IMR-90 (cell line): ENCODE measurements at regions not wholly inside any gene's neighbourhood (a gene's known extent, or its start where the extent isn't known, plus 50 kb on each side); places are given as distances from the start of the nearest gene placed in this dataset.

Experiments
- ATAC-seq: fragments of 200-7000 bp; cut with Tn5 transposase; 2 replicates; pipeline ENCODE4 v1.9.1; 2020; ENCODE audit warnings: low read depth, mild to moderate bottlenecking, moderate library complexity
- BruUV-seq: library from RNA; stranded (reverse); fragments of 400-500 nt; replicated peaks from 2 replicates; lab custom pipeline; 2021; lab: Mats Ljungman, UMichigan
- CTCF ChIA-PET: fragments of 300-600 bp; formaldehyde crosslinking; extraction: SDS; loops from one replicate; lab custom pipeline; 2021; ENCODE audit warnings: antibody characterized with exemption; lab: Yijun Ruan, JAX
- POLR2A ChIA-PET: fragments of 300-600 bp; sonication (Branson Sonifier 250); formaldehyde crosslinking; loops from one replicate; lab custom pipeline; 2022; ENCODE audit warnings: antibody characterized with exemption; ENCODE audit not compliant: unreplicated experiment; lab: Charles Lee
- DNase-seq: peaks from one replicate; pipeline ENCODE4 v3.0.0; 2013
- H2AFZ ChIP-seq: replicated peaks from 2 replicates; pipeline ENCODE3; 2013; ENCODE audit warnings: low read length, mild to moderate bottlenecking; ENCODE audit not compliant: poor library complexity
- H2AK5ac ChIP-seq: 2 replicates; pipeline ENCODE4 v1.6.1; 2013; ENCODE audit warnings: low read depth, low read length, inconsistent platforms
- H2AK9ac ChIP-seq: replicated peaks from 2 replicates; pipeline ENCODE3; 2013; ENCODE audit warnings: mild to moderate bottlenecking, low read depth, low read length, moderate library complexity; ENCODE audit not compliant: poor library complexity
- H2BK120ac ChIP-seq: 2 replicates; pipeline ENCODE4 v1.6.1; 2013; ENCODE audit warnings: low read depth, low read length, inconsistent platforms
- H2BK15ac ChIP-seq: 3 replicates; pipeline ENCODE4 v1.6.1; 2013; ENCODE audit warnings: low read depth, low read length, inconsistent platforms
- H2BK20ac ChIP-seq: 2 replicates; pipeline ENCODE4 v1.6.1; 2013; ENCODE audit warnings: low read depth, mild to moderate bottlenecking, inconsistent platforms, low read length, moderate library complexity
- H2BK5ac ChIP-seq: 2 replicates; pipeline ENCODE4 v1.6.1; 2013; ENCODE audit warnings: mild to moderate bottlenecking, low read depth, low read length, inconsistent platforms; ENCODE audit not compliant: poor library complexity, severe bottlenecking
- H3K14ac ChIP-seq: replicated peaks from 2 replicates; pipeline ENCODE4 v1.6.1; 2013; ENCODE audit warnings: low read depth, low read length, inconsistent platforms
- H3K18ac ChIP-seq: 2 replicates; pipeline ENCODE4 v1.6.1; 2013; ENCODE audit warnings: low read depth, low read length, control low read depth
- H3K23ac ChIP-seq: 2 replicates; pipeline ENCODE4 v1.6.1; 2013; ENCODE audit warnings: low read depth, low read length, inconsistent platforms
- H3K27ac ChIP-seq: 2 replicates; pipeline ENCODE4 v1.5.1; 2013; ENCODE audit warnings: mild to moderate bottlenecking, control low read depth, low read length; ENCODE audit not compliant: insufficient read depth
- H3K27me3 ChIP-seq: 2 replicates; pipeline ENCODE4 v1.6.1; 2013; ENCODE audit warnings: low read length; ENCODE audit not compliant: control insufficient read depth, insufficient read depth
- H3K36me3 ChIP-seq: 2 replicates; pipeline ENCODE4 v1.6.1; 2013; ENCODE audit warnings: low read length, mixed read lengths; ENCODE audit not compliant: control insufficient read depth, insufficient read depth
- H3K4ac ChIP-seq: 2 replicates; pipeline ENCODE4 v1.6.1; 2013; ENCODE audit warnings: low read depth, low read length, inconsistent platforms
- H3K4me1 ChIP-seq: 2 replicates; pipeline ENCODE4 v1.6.1; 2013; ENCODE audit warnings: low read length, mixed read lengths; ENCODE audit not compliant: control insufficient read depth, insufficient read depth
- H3K4me2 ChIP-seq: 2 replicates; pipeline ENCODE4 v1.6.1; 2013; ENCODE audit warnings: low read depth, mild to moderate bottlenecking, control low read depth, low read length, moderate library complexity
- H3K4me3 ChIP-seq: 2 replicates; pipeline ENCODE4 v1.5.1; 2013; ENCODE audit warnings: low read depth, mild to moderate bottlenecking, control low read depth, low read length, moderate library complexity; ENCODE audit not compliant: insufficient read depth
- H3K56ac ChIP-seq: 2 replicates; pipeline ENCODE4 v1.6.1; 2013; ENCODE audit warnings: low read length, inconsistent platforms; ENCODE audit not compliant: insufficient read depth; ENCODE audit errors: extremely low read depth
- H3K79me1 ChIP-seq, 2 experiments: 2 replicates each; pipeline ENCODE4 v1.6.1; 2013; ENCODE audit warnings: low read length in 2 of 2, inconsistent platforms in 1 of 2, low read depth in 1 of 2
- H3K9ac ChIP-seq: 2 replicates; pipeline ENCODE4 v1.6.1; 2013; ENCODE audit warnings: low read depth, low read length, control low read depth
- H3K9me1 ChIP-seq: 2 replicates; pipeline ENCODE4 v1.6.1; 2013; ENCODE audit warnings: low read length, inconsistent platforms; ENCODE audit not compliant: insufficient read depth
- H3K9me3 ChIP-seq: 2 replicates; pipeline ENCODE4 v1.6.1; 2013; ENCODE audit warnings: low read length; ENCODE audit not compliant: control insufficient read depth, insufficient read depth
- H4K20me1 ChIP-seq: 2 replicates; pipeline ENCODE4 v1.6.1; 2013; ENCODE audit warnings: low read length, inconsistent platforms; ENCODE audit not compliant: insufficient read depth
- H4K5ac ChIP-seq: 2 replicates; pipeline ENCODE4 v1.6.1; 2013; ENCODE audit warnings: mild to moderate bottlenecking, low read depth, low read length, control low read depth
- H4K8ac ChIP-seq, 2 experiments: 2 replicates each; pipeline ENCODE4 v1.6.1; 2013; ENCODE audit warnings: low read depth in 2 of 2, low read length in 2 of 2, control low read depth in 1 of 2, inconsistent platforms in 1 of 2
- H4K91ac ChIP-seq: 2 replicates; pipeline ENCODE4 v1.6.1; 2013; ENCODE audit warnings: low read depth, low read length, inconsistent platforms; ENCODE audit not compliant: insufficient read depth
- CHD1 ChIP-seq: IDR thresholded peaks from 2 replicates; pipeline ENCODE4 v1.6.1; 2012; ENCODE audit warnings: low read depth, low read length, improper control_type of control experiment
- CTCF ChIP-seq: conservative IDR thresholded peaks from 2 replicates; pipeline ENCODE4 v1.5.1; 2012; ENCODE audit warnings: mild to moderate bottlenecking, low read depth, low read length, improper control_type of control experiment
- ELK1 ChIP-seq: fragments of 150-350 bp; IDR thresholded peaks from 2 replicates; pipeline ENCODE4 v1.6.1; 2016; ENCODE audit warnings: low read depth, mild to moderate bottlenecking, low read length, moderate library complexity, borderline replicate concordance
- FOS ChIP-seq: fragments of 150-350 bp; IDR thresholded peaks from 2 replicates; pipeline ENCODE4 v1.6.1; 2016; ENCODE audit warnings: low read depth, low read length
- MAFK ChIP-seq: IDR thresholded peaks from 2 replicates; pipeline ENCODE4 v1.6.1; 2012; ENCODE audit warnings: low read depth, low read length, improper control_type of control experiment
- MAZ ChIP-seq: IDR thresholded peaks from 2 replicates; pipeline ENCODE4 v1.6.1; 2012; ENCODE audit warnings: low read depth, mild to moderate bottlenecking, low read length, improper control_type of control experiment, moderate library complexity, borderline replicate concordance
- MXI1 ChIP-seq: IDR thresholded peaks from 2 replicates; pipeline ENCODE4 v1.6.1; 2012; ENCODE audit warnings: low read depth, mild to moderate bottlenecking, low read length, moderate library complexity, borderline replicate concordance
- NFE2L2 ChIP-seq: fragments of 150-350 bp; IDR thresholded peaks from 2 replicates; pipeline ENCODE4 v1.6.1; 2016; ENCODE audit warnings: low read depth, mild to moderate bottlenecking, low read length
- RAD21 ChIP-seq: IDR thresholded peaks from 2 replicates; pipeline ENCODE4 v1.6.1; 2012; ENCODE audit warnings: low read length, improper control_type of control experiment
- RCOR1 ChIP-seq: IDR thresholded peaks from 2 replicates; pipeline ENCODE4 v1.6.1; 2012; ENCODE audit warnings: mild to moderate bottlenecking, low read length, improper control_type of control experiment; ENCODE audit not compliant: insufficient replicate concordance
- SMC3 ChIP-seq: fragments of 150-350 bp; IDR thresholded peaks from 2 replicates; pipeline ENCODE4 v1.6.1; 2016; ENCODE audit warnings: low read depth, mild to moderate bottlenecking, antibody characterized with exemption, low read length, moderate library complexity
- USF2 ChIP-seq: fragments of 150-350 bp; IDR thresholded peaks from 2 replicates; pipeline ENCODE4 v1.6.1; 2017; ENCODE audit warnings: mild to moderate bottlenecking, antibody characterized with exemption, low read length, low read depth
- WGBS, 2 experiments: methylation state at CpG; one replicate each; pipeline versions ENCODE4 v1.1.5 to v1.1.7; 2013; ENCODE audit warnings: missing lambda C conversion rate in 2 of 2; ENCODE audit not compliant: insufficient read length in 1 of 2; ENCODE audit errors: extremely low coverage in 2 of 2; 5-methylcytosine and 5-hydroxymethylcytosine counted together
- dilution Hi-C: fragments of 300-500 bp; cut with HindIII; formaldehyde crosslinking; loops from one replicate; pipeline ENCODE4 v1.14.3; 2018; ENCODE audit warnings: low sequenced_read_pairs; ENCODE audit not compliant: unreplicated experiment
- in situ Hi-C: fragments of 300-500 bp; cut with MboI; formaldehyde crosslinking; loops from 3 replicates; pipeline ENCODE4 v1.14.3; 2019; ENCODE audit warnings: low sequenced_read_pairs, inconsistent platforms, mixed read lengths
- intact Hi-C: fragments of 100-400 bp; cut with micrococcal nuclease; formaldehyde crosslinking; loops from 2 replicates; pipeline ENCODE4 v1.10.0; 2022

- H3K79me1 ChIP-seq: no peaks in the 10 kb centered on the region
- no peak overlapping the region for H2BK120ac ChIP-seq
- H2AK9ac ChIP-seq: no peak overlapping the region
- no peak overlapping the region for H2BK5ac ChIP-seq
- in situ Hi-C loops (no loop called here), intact Hi-C loops (no loop called here), dilution Hi-C loops (no loop called here)
- H3K36me3 ChIP-seq: no peaks in the 10 kb centered on the region
- H3K18ac ChIP-seq: no peak overlapping the region
- TF ChIP-seq MXI1 (no peak), MAFK (no peak), FOS (no peak), RCOR1 (no peak), NFE2L2 (no peak), RAD21 (no peak), MAZ (no peak), SMC3 (no peak), USF2 (no peak), ELK1 (no peak), CTCF (no peak), CHD1 (no peak)
- H3K4me2 ChIP-seq: no peak overlapping the region
- H3K4ac ChIP-seq: no peak overlapping the region
- ATAC-seq (no peak), DNase-seq (no peak)
- 62% methylated on average over 3 of the region's 8 CpGs; no CpG with 5 or more reads in 1 of the 2 experiments for WGBS, 2 experiments
- H3K27me3 ChIP-seq: no peaks in the 10 kb centered on the region
- H3K4me1 ChIP-seq: no peaks in the 10 kb centered on the region
- no peak overlapping the region for H2AK5ac ChIP-seq
- H3K56ac ChIP-seq: no peak overlapping the region
- H4K20me1 ChIP-seq: no peaks in the 10 kb centered on the region
- H2BK20ac ChIP-seq: no peak overlapping the region
- H3K4me3 ChIP-seq: no peak overlapping the region
- H3K9ac ChIP-seq: no peak overlapping the region
- POLR2A ChIA-PET: no interaction called here
- no peak overlapping the region for H2BK15ac ChIP-seq
- no peak overlapping the region for H3K14ac ChIP-seq
- no peak overlapping the region for H3K23ac ChIP-seq
- no peak overlapping the region for H3K27ac ChIP-seq
- H4K5ac ChIP-seq: no peak overlapping the region
- no peak overlapping the region for H2AFZ ChIP-seq
- no peak overlapping the region for H4K8ac ChIP-seq
- no peaks in the 10 kb centered on the region for H3K9me3 ChIP-seq
- no peak overlapping the region for H4K91ac ChIP-seq
- CTCF ChIA-PET: no interaction called here
- no TSS peak for BruUV-seq
- no peaks in the 10 kb centered on the region for H3K9me1 ChIP-seq
Observed at GRCh38 chr3:103657756-103658155, 1222.9 kb downstream of the ZPLD1 start.
